ENCODE measurements at regions not wholly inside any gene's neighbourhood (a gene's known extent, or its start where the extent isn't known, plus 50 kb on each side); places are given as distances from the start of the nearest gene placed in this dataset.

- Histone ChIP-seq H3K27ac (no peak overlapping the region), H3K4me2 (no peak overlapping the region), H3K79me2 (ENCODE audit: low read depth) (no peaks in the 10 kb centered on the region), H3K27me3 (no peaks in the 10 kb centered on the region), H3F3A (ENCODE audit: low read depth) (no peaks in the 10 kb centered on the region), H3K36me3 (no peaks in the 10 kb centered on the region), H3K9me3 (ENCODE audit: low read depth) (no peaks in the 10 kb centered on the region), H4K20me1 (ENCODE audit: low read depth) (no peaks in the 10 kb centered on the region), H3K4me3 (no peak overlapping the region), H2AFZ (replicated peaks) (no peak overlapping the region), H3K4me1 (no peaks in the 10 kb centered on the region), H3K9ac (no peak overlapping the region)
- peaks cover 3% of the 10 kb centered on the region for H3K9me3 Mint-ChIP-seq
- H3K4me3 Mint-ChIP-seq: no peak overlapping the region
- no peak overlapping the region for H3K27ac Mint-ChIP-seq
- H3K4me1 Mint-ChIP-seq: no peaks in the 10 kb centered on the region
- DNase-seq (ENCODE audit: low spot score): no peak
- no peaks in the 10 kb centered on the region for H3K36me3 Mint-ChIP-seq
- no peak for TF ChIP-seq EZH2 (IDR thresholded peaks at IDR 0.05)
- no peak for TF ChIP-seq EZH2phosphoT487 (IDR thresholded peaks at IDR 0.05)
- no peak for TF ChIP-seq CTCF (IDR thresholded peaks at IDR 0.05)
- no peaks in the 10 kb centered on the region for H3K27me3 Mint-ChIP-seq (ENCODE audit: insufficient read depth, low read depth)
Measured at GRCh38 chr13:108368250-108368905, 98.9 kb downstream of the TNFSF13B start.

DNA sequence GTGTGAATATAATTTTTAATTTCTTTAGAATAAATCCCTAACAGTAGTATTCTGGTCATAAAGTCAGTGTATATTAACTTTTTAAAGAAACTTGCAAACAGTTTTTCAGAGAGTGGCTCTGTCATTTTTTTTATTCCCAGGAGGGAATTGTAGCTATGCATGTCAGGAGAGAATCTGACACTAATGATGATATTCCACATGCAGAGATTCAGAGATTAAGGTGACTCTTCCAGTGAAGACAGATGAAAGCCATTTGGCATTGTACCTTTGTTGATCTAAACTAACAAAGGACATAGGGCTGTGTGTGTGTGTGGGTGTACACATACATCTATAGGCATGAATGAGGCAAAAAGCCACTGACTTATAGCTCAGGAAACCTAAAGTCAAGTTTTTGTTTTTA, 99.9 kb downstream of the TNFSF13B start:
- no peak overlapping the region for H3K4me2 ChIP-seq
- H3F3A ChIP-seq (ENCODE audit: low read depth): no peaks in the 10 kb centered on the region
- Mint-ChIP-seq H3K4me1 (no peaks in the 10 kb centered on the region), H3K36me3 (no peaks in the 10 kb centered on the region), H3K27me3 (ENCODE audit: insufficient read depth, low read depth) (no peaks in the 10 kb centered on the region), H3K27ac (no peak overlapping the region), H3K4me3 (no peak overlapping the region), H3K9me3 (peaks cover 3% of the 10 kb centered on the region)
- H3K4me3 ChIP-seq: no peak overlapping the region
- H3K79me2 ChIP-seq (ENCODE audit: low read depth): no peaks in the 10 kb centered on the region
- TF ChIP-seq EZH2phosphoT487 (IDR thresholded peaks at IDR 0.05) (no peak), EZH2 (IDR thresholded peaks at IDR 0.05) (no peak), CTCF (IDR thresholded peaks at IDR 0.05) (no peak)
- H4K20me1 ChIP-seq (ENCODE audit: low read depth): no peaks in the 10 kb centered on the region
- H3K9ac ChIP-seq: no peak overlapping the region
- H3K27me3 ChIP-seq: no peaks in the 10 kb centered on the region
- H3K27ac ChIP-seq: no peak overlapping the region
- no peak overlapping the region for H2AFZ ChIP-seq (replicated peaks)
- no peaks in the 10 kb centered on the region for H3K36me3 ChIP-seq
- no peaks in the 10 kb centered on the region for H3K9me3 ChIP-seq (ENCODE audit: low read depth)
- no peaks in the 10 kb centered on the region for H3K4me1 ChIP-seq
- no peak for DNase-seq (ENCODE audit: low spot score)

- TF ChIP-seq EZH2 (IDR thresholded peaks at IDR 0.05) (no peak), CTCF (IDR thresholded peaks at IDR 0.05) (no peak), EZH2phosphoT487 (IDR thresholded peaks at IDR 0.05) (no peak)
- no peak overlapping the region for H3K27ac Mint-ChIP-seq
- H3K4me1 Mint-ChIP-seq: no peaks in the 10 kb centered on the region
- Histone ChIP-seq H3K4me3 (no peak overlapping the region), H3K9ac (no peak overlapping the region), H3K27me3 (no peaks in the 10 kb centered on the region), H3K9me3 (ENCODE audit: low read depth) (no peaks in the 10 kb centered on the region), H3K27ac (no peak overlapping the region), H3K4me1 (no peaks in the 10 kb centered on the region), H3K36me3 (no peaks in the 10 kb centered on the region), H3K79me2 (ENCODE audit: low read depth) (no peaks in the 10 kb centered on the region), H3K4me2 (no peak overlapping the region), H3F3A (ENCODE audit: low read depth) (no peaks in the 10 kb centered on the region), H4K20me1 (ENCODE audit: low read depth) (no peaks in the 10 kb centered on the region), H2AFZ (replicated peaks) (no peak overlapping the region)
- no peaks in the 10 kb centered on the region for H3K36me3 Mint-ChIP-seq
- no peak for DNase-seq (ENCODE audit: low spot score)
- H3K9me3 Mint-ChIP-seq: peaks cover 5% of the 10 kb centered on the region
- peaks cover 2% of the 10 kb centered on the region for H3K27me3 Mint-ChIP-seq (ENCODE audit: insufficient read depth, low read depth)
- H3K4me3 Mint-ChIP-seq: no peak overlapping the region
Measured at GRCh38 chr13:108375034-108375433, 105.5 kb downstream of the TNFSF13B start.

Data from neural progenitor cell (in vitro differentiated cells).